Fibroblast of skin of right biceps (primary cell): ENCODE measurements at regions not wholly inside any gene's neighbourhood (a gene's known extent, or its start where the extent isn't known, plus 50 kb on each side); places are given as distances from the start of the nearest gene placed in this dataset.
A peak's percentile ranks its signal among the peaks of the same experiment; 100 is the strongest.

ENCODE experiments used
- DNase-seq: peaks from one replicate; pipeline ENCODE4 v3.0.0-alpha.2; 2013

DNA sequence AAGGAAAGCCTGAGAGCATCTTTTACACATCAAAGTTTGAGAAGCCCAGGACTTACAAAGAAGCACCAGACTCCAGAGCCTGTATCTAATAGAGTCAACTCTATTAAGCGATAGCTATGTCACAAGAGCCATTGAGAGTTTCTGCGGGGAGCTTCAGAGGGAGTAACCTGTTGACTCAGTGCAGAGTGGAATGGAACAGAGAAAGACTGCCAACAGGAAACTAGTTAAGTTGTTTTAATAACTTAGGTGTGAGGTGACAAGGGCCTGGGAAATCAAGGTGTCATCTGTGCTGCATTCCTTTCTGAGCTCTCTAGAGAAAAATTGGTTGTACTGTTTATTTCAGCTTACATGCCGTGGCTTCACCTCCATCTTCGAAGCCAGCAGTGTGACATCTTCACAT lies 513.8 kb upstream of the POU3F3 start:
- DNase-seq: no peak

DNA sequence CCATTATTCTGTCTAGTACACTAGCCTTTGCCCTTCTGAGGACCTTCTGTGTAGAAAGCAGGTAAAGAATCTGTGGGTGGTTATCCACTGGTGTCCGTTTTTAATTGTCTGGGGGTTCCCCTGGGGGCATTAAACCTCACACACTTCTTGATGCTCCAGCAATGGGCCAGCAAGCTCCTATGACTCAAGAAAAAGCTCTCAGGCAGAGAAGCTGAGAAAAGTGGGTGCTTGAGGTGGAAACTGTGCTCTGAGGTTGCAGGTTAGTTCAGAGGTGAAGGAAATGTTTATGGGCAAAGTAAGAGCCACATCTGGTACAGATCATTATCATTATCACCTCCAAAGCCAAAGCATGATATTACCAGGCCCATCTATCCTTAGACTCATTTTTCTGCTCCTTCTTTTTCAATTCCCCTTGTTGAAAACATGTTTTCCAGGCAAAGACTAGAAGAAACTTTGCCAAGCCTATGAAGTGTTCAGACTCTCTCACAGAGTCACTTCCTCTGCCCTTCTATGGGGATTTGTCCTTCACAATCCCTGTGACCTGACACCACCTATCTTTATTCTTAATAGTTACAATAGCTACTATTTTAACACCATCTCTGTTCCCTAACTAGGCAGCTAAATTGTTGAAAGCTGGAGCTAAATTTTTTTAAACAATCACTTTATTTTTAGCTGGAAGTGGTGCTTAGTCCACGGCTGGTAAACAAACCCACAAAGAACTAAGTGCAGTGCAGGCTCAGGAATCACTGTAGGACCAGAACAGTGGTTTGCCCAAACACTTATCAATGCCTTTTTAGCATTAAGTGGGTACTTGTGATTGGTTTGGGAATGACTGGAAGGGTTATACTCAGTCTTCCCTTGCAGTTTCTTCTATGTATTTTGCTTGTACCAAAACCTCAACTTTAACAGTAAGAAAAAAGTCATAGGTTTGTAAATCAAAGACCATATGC lies 512.8 kb upstream of the POU3F3 start:
- DNase-seq: no peak

DNA sequence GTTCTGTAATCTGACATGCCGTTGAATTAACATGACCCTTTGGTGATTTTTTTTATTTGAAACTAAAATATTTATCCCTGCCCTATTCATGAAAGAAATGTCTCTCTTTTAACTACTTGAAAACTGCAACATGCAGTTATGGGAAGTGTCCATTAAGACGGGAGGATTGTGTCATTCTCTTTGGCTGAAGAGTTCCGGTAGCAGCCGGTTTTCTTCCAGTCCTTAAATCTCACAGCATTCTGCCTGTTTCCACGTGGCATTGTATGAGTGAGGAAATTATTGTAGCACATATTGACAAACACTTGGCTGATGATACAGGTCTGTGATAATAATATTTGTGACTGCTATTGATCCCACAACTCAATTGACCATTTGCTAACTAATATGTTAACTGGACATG lies 509.6 kb upstream of the POU3F3 start:
- DNase-seq: no peak

DNA sequence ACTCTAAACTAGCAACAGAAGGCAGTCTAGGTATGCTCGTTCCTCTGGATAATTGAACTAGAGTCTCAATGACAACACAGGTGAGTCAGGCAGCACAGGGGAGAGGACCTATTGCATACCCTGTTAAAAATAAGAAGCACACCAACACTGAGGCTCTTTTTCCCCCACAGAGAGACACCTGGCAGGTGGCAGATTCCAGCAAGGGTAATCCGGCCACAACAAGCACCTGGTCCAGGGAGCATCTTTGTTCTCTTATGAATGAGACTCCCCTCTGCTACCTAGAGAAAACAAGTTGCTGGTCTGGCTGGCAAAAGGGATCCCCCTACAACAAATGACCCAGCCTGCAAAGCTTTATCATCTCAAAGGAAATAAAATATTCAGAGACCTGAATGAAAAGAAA lies 508.9 kb upstream of the POU3F3 start:
- DNase-seq: no peak

DNA sequence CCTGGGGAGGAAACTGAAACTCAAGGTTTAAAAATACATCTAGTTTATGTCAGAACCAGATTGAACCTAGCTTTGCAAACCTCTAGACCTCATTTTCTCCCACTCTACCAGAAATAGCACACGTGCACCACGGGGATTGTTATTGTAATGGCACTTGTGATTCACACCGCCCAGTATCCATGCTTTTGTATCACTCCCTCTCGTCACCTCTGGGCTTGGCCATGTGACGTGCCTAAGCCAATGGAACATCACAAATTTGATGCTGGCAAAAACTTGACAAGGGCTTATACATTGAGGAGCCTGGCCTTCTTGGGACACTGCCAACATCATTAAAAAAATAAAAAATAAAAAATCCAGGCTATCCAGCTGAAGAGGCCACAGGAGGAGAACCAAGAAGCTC lies 495.8 kb upstream of the POU3F3 start:
- DNase-seq: no peak

DNA sequence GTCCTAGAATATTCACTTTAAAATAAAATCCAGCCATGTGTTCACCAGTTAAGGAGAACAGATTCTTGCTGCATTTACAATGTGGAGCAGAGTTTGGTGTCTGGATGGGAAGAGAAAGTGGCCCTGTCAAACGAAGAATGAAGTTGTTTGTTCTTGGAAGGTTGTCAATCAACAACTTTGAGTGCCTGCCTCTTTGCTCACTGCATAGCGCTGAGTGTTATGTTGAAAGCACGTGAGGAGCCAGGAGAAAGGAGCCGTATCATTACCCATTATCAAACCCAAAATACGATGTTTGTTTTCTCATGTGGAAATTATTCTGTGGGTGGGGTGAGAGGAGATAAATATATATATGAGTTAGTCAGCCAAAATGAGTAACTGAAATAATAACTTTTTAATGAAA lies 492.5 kb upstream of the POU3F3 start:
- no peak for DNase-seq

DNA sequence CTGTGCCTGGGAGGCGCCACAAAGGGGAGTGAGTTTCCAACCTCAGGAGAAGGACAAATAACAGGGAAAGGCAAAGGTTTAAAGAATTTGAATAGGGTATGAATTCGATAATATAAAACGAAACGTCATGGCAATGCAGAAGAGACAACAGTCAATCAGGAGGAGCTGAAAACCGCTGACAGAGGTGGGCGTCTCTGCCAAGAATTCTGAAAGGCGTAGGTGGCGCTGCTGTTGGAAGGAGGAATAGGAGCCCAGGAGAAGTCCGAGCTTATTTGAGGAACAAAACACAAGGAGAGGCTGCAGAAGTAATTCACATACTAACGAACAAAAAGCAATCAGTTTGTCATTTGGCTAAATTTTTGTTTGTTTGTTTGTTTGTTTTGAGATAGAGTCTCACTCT lies 485.8 kb upstream of the POU3F3 start:
- no peak for DNase-seq

DNA sequence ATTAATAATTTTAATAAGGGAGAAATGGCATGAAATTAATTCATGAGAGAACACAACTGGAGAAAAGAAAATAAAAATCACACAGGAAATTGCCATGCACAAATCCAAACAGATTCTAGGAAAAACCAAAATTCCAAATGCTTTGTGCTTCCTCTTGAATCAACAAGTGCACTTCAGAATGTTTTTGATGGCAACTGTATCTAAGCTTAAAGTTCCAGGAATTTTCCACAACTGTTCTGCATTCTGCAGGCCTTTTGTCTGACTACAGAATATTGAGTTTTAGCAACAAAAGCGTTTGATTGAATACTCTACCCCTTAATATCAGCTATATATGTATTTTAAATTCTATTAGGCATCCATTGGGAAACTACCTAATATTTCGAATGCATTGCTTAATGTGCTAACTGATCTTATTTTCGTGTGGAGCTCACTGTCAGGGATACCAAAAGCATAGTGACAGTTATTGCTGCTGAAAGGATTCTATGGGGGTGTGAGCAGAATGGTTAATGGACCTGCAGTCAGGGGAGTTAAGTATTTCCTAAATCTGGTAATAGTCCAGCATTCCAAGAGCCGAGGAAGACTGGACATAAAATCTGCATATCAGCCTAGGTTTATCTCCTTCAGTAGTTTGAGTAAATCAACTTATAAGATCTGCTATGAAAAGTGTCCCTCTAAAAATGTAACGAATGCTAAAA lies 482.7 kb upstream of the POU3F3 start:
- DNase-seq: no peak

DNA sequence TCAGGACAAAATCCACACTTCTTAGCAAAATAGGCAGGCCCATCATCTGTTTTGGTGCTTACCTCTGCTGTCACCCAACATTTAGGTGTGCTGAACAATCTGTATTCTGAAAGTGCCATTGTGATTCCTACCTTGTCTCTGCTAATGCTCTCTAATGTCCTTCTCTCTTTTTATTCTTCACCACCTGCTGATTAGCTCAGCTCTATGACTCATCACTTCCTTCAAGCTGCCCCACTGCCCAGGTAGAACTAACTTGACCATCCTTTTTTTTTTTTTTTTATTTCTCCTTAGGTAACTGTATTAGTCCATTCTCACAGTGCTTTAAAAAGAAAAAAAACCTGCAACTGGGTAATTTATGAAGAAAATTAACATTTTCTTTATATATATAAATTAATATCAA lies 478.7 kb upstream of the POU3F3 start:
- no peak for DNase-seq

DNA sequence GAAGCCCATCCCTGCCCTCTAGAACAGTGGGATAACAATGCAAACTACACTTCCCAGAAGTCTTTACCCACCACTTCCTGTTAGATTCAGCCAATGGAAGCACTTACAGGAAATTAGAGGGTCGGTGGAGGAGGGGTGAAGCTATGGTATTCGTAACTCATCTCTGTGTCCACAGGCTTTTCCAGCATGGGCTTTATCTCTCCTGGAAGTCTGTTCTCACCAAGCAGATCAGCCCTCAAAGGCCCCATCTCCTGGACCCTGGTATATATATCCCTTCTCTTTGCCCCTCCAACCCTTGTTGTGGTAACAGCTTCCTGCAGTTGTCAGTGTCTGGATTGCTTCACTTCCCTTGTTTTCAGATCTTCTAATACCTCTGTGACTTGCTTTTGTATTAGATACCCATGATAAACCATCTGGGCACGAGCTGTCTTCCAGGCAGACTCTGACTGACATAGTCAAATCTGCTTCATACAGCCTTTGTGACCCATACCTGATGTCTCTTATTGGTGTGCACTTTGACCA lies 475.0 kb upstream of the POU3F3 start:
- DNase-seq: peak; percentile 79

DNA sequence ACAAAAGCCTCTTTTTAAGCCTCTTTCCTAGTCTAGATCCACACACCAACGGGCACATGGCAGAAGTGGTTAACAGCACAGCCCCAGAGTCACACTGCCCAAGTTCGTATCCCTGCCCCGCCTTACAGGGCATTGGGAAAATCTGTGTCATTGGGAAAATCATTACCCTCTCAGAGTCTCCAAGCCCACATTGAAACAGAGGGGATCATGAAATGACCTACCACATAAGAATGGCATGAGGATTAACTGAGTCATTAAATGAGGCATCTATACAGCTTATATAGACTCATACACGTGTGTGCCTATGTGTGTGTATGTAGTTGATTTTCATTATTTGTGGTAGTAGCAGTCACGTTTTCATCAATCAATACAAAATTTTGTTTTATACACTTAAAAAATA lies 469.0 kb upstream of the POU3F3 start:
- peak; percentile 55 for DNase-seq

DNA sequence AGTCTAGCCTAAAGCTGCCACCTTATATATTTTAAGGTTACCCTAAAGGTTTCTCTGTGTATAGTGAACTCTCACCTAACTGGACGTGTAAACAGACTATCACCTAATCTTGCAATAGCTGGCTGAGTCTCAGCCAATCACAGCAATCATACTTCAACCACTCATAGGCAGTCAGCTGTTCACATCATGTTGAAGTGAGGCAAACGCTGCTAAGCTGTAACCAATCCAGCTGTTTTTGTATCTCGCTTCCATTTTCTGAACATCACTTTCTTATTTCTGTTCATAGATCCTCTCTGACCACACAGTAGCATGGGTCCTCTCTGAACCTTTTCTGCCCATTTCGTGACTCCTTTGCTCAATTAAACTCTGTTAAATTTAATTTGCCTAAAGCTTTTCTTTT lies 468.2 kb upstream of the POU3F3 start:
- no peak for DNase-seq

DNA sequence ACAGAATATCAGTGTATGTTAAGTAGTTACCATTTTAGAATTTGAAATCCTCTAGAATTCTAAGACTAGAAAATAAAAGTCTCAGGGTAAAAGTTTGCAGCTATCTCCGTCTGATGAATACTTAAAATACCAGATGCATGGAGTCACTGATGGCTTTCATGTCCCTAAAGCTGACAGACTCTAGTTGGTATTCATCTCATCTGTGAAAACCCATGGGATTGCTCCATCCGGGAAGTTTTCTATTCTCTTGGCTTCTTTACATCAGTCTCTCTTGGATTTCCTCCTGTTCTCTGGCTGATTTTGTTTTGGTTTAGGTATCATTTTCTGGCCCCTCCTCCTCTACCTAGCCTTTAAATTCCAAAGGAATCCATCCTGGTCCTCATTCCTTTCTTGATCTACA lies 465.6 kb upstream of the POU3F3 start:
- DNase-seq: peak; percentile 86

DNA sequence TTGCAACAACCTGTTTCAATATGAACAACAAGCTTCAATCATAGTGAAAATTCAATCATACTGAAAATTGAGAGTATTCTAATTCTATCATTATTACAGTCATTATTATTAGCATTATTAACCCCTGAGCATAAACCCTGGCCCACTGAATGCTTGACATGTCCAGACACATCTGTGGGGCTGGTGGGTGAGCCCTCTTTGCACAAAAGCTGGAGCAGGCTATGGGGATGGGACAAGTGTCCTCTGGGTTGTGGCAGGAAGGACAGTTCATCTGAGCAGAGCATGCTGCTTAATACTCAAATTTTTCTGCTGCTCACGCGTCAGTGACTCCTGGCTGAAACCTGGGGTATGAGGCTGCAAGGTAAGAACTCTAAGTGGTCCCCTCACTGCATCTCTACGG lies 451.1 kb upstream of the POU3F3 start:
- no peak for DNase-seq

DNA sequence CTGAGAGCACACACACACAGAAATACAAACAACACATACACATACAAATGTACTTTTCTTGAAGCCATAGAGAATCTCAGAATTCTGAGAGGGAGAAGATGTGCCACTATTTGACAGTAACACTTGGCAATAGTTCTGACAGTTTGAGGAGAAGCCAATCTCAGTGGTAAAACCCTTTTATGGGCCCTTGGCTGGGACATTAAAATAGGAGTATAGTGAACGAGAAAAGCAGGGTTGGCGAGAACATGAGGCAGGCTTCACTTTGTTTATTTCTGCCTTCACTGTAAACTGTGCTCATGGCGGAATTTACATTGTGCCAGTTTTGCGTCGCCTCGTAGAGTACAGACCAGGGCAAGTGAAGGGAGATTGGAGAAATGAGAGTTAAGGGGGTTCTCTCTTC lies 449.4 kb upstream of the POU3F3 start:
- no peak for DNase-seq

DNA sequence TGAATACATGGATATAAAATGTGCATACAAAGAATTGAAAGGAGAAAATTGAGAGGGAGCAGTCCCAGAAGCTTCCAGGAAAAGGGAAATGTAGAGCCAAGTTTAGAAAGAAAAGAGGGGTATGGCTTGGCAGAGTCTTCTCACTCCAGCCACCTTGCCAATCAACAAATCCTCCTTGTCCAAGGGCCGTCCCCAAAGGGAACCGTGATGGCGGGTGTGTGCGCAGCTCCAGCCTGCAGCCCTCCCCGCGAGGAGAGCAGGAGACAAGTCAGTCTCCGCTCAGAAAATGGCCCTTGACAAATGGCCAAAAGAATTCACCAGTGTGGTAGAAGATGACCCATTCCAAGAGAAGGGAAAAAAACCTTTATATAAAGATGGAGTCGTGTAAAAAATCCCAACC lies 448.3 kb upstream of the POU3F3 start:
- no peak for DNase-seq

DNA sequence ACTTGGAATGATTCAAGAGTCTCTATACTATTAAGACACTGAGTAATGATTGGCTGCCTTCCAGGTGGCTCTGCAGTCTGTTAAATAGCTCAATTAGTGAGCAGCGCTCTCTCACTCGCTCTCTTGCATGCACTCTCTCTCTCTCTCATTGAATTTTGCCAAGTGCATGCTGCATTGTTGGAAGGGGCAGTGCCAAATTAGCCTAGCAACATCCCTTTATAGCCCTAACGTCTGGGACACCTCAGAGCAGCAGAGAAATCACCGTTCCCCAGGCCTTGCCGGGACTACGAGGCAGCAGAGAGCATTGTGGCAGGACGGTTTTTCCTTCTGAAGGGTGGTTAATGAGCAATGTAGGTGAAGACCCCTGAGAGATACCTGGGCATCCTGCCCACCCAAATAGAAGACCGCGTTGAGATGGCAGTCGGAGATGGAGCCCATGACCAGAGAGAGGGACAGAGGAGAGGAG lies 447.6 kb upstream of the POU3F3 start:
- DNase-seq: peak; percentile 76

DNA sequence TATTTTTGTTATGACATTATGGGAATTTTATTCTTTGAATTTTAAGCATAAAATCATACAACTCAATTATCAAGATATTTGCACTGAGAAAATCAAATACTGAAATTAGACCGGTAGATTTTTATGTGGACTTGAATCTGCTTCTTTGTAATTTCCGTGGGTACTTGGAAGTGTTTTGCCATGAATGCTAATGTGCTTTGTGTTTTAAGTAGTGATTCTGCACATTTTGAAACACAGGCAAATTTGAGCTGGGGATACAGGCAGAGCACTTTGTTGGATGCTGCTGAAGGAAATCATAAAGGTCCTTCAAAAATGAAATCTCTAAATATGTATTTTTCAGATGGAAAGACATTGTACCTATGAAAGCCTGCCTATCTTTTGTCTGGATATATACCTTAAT lies 446.3 kb upstream of the POU3F3 start:
- DNase-seq: no peak

DNA sequence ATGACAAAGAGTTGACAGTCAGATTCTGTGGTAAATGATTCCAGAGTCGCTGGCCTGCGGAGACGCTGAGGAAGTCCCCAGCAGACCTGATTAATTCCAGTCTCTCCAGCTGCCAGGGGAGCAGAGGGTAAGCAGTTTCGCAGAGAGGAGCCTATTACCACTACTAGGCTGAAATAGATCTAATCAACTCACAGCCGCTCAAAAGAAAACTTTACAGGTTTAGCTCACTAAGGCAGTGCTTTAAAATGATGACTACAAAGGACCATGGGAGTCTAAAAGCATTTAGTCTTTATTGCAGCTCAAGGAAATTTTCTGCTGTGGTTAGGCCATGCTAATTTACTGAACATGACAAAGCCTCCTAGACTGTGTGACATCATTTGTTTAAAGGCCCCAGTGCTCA lies 445.6 kb upstream of the POU3F3 start:
- DNase-seq: peak; percentile 36

DNA sequence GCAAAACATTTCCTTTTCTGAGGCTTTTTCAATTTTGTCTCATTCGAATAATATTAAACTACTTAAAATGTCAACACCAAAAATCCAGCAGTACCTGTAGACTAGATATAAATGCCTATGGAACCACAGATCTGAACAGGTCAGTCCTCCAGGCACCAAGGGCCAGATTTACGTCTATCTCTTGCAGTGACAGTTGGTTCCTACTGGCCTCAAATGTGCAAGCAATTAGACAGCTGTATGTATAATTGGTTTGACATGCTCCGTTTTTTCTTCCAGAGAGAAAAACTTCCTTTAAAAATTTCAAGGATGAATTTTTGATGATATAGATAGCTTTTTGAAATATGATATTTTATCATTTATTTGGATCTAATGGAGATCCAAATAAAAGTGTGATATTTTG lies 443.8 kb upstream of the POU3F3 start:
- DNase-seq: no peak

DNA sequence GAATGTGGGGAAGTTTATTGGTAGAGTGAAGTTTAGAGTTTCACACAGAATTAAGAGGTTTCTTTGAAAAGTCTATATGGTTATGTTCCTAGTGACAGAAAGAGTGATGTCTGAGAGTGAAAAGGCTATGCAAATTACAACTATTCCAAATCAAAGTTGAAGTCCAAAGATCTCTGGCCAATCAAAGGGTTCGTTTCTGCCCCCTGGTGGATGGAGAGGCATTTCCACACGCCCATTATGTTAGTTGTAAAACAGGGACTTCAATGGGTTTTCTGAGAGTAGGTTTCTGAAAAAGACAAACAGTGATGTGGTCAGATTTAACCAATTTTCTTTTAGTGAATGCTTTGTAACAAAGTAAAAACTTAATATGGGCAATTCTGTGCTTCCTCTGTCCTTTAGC lies 441.5 kb upstream of the POU3F3 start:
- peak; percentile 41 for DNase-seq

DNA sequence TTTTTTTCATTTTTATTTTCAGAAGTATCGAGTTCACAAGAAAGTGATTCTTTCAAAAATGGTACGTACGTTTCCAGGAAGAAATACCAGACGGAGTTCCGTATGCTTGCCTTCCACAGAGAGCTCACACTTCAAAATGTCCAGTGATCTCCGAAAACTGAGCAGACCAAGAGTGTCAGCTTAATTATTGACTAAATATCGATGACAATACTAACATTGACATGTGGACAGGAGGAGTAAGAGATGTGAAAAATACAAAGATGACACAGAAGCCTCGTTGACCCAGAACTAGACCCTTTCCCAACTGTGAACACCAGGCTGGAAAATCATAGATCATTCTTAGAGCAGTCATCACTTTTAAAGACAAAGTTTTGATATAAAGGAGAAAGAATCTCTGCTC lies 440.0 kb upstream of the POU3F3 start:
- no peak for DNase-seq

DNA sequence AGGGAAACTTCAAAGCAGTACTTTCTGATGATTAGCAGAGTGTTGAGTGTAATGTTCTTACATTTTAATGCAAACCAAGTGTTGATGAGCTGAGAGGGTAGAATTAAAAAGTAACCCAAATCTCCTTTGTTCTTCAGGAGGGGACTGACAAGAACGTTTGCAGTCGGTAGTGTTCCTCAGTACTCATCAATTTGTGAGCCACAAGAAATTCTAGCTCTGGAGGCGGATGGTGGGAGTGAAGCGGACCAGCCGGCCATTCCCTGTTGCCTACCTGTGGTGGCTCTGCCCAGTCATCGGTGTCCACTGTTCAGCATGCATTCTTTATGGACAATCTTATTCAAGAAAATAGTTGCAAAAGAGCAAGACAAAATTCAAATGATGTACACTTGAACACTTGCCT lies 438.6 kb upstream of the POU3F3 start:
- no peak for DNase-seq

DNA sequence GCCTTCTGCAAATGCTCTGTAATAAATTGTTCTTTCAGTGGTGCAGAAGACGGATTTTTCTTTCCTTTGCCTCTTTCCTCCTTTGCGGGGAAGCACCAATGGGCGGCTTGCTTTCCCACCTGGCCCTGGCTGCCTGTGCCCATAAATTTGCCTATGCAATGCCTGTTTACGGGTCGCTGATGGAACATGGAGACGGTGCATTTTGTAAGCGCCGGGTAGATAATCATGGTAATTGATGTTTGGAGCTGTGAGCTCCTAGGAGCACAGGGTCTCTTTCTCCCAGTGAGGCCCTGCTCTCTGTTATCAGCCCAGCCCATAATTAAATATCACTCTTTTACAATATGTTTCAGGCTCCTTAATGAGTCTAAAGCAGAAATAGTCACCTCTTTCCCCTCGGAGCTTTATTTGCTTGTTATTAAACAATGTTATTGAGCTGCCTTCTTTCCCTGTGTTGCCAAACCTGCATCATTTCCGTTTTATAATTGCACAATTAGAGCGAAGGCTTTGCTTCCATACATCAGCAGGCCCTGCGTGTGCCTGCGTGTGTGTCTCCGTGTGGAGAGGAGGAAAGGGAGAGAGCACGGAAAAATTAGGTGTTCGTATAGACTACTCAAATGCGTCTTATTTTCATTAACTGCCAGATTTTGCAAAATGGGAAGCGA lies 437.4 kb upstream of the POU3F3 start:
- no peak for DNase-seq
